OCI-LY1 (cell line): ENCODE measurements at regions not wholly inside any gene's neighbourhood (a gene's known extent, or its start where the extent isn't known, plus 50 kb on each side); places are given as distances from the start of the nearest gene placed in this dataset.
"Not testable (repeated sequence)": the region's sequence is repeated elsewhere in the genome, so short reads cannot be mapped to it uniquely, and the experiment has no call there.

ENCODE experiments used
- H2AFZ ChIP-seq: fragments of 200-600 bp; sonication (generic), shearing (Covaris generic); 2 replicates; pipeline ENCODE4 v1.6.0; 2014; ENCODE audit warnings: antibody characterized with exemption, mild to moderate bottlenecking, low read length
- H3F3A ChIP-seq: fragments of 200-600 bp; sonication (generic), shearing (Covaris generic); 2 replicates; pipeline ENCODE4 v1.6.0; 2014; ENCODE audit warnings: mild to moderate bottlenecking, antibody characterized with exemption, low read length, moderate library complexity; ENCODE audit not compliant: insufficient read depth
- H3K27ac ChIP-seq: fragments of 200-600 bp; sonication (generic); 2 replicates; pipeline ENCODE4 v1.5.1; 2014; ENCODE audit warnings: low read length, mixed run types, mild to moderate bottlenecking, low read depth; ENCODE audit not compliant: poor library complexity, severe bottlenecking
- H3K27me3 ChIP-seq: fragments of 200-600 bp; sonication (generic); 2 replicates; pipeline ENCODE4 v1.6.0; 2014; ENCODE audit warnings: antibody characterized with exemption, mild to moderate bottlenecking, low read length, moderate library complexity; ENCODE audit not compliant: insufficient read depth
- H3K36me3 ChIP-seq: fragments of 200-600 bp; sonication (generic); 2 replicates; pipeline ENCODE4 v1.6.1; 2014; ENCODE audit warnings: mild to moderate bottlenecking, antibody characterized with exemption, low read length, moderate library complexity, mixed read lengths; ENCODE audit not compliant: insufficient read depth
- H3K4me1 ChIP-seq: fragments of 200-600 bp; sonication (generic); 2 replicates; pipeline ENCODE4 v1.5.1; 2014; ENCODE audit warnings: mild to moderate bottlenecking, low read length, moderate library complexity; ENCODE audit not compliant: insufficient read depth, severe bottlenecking
- H3K4me2 ChIP-seq: fragments of 200-600 bp; sonication (generic), shearing (Covaris generic); 2 replicates; pipeline ENCODE4 v1.6.1; 2014; ENCODE audit warnings: low read length
- H3K4me3 ChIP-seq: fragments of 200-600 bp; sonication (generic); 2 replicates; pipeline ENCODE4 v1.5.1; 2014; ENCODE audit warnings: low read length, low read depth, mild to moderate bottlenecking, mixed read lengths; ENCODE audit not compliant: poor library complexity, severe bottlenecking
- H3K79me2 ChIP-seq: fragments of 200-600 bp; shearing (Covaris generic); 2 replicates; pipeline ENCODE4 v1.6.1; 2016; ENCODE audit warnings: mixed run types, low read length, mixed read lengths; ENCODE audit not compliant: insufficient read depth
- H3K9ac ChIP-seq: fragments of 200-600 bp; sonication (generic), shearing (Covaris generic); 2 replicates; pipeline ENCODE4 v1.6.1; 2014; ENCODE audit warnings: mild to moderate bottlenecking, low read length, mixed read lengths
- H3K9me2 ChIP-seq: fragments of 200-600 bp; sonication (generic), shearing (Covaris generic); 2 replicates; pipeline ENCODE4 v1.6.1; 2014; ENCODE audit warnings: low read depth, mild to moderate bottlenecking, low read length, mixed read lengths
- H3K9me3 ChIP-seq: fragments of 200-600 bp; shearing (Covaris generic); 2 replicates; pipeline ENCODE4 v1.6.1; 2014; ENCODE audit warnings: low read length, mixed read lengths
- H4K20me1 ChIP-seq: fragments of 200-600 bp; sonication (generic), shearing (Covaris generic); 2 replicates; pipeline ENCODE4 v1.6.0; 2016; ENCODE audit warnings: mild to moderate bottlenecking, low read length; ENCODE audit not compliant: insufficient read depth
- CTCF ChIP-seq: fragments of 200-600 bp; sonication (generic), shearing (Covaris generic); IDR thresholded peaks from 2 replicates; pipeline ENCODE4 v1.5.1; 2017; ENCODE audit warnings: mild to moderate bottlenecking, antibody characterized with exemption, low read length, moderate library complexity, mixed read lengths
- EZH2 ChIP-seq: fragments of 200-600 bp; sonication (generic), shearing (Covaris generic); IDR thresholded peaks from 2 replicates; pipeline ENCODE4 v1.8.0; 2017; ENCODE audit warnings: borderline replicate concordance, mixed run types, mild to moderate bottlenecking, antibody characterized with exemption, low read length, moderate library complexity, mixed read lengths

- H3K9me2 ChIP-seq = no peaks in the 10 kb centered on the region
- no peak for TF ChIP-seq CTCF
- no peak for TF ChIP-seq EZH2
- peaks cover 6% of the 10 kb centered on the region; the same call in 1 of the 2 replicates for H3K9me3 ChIP-seq
- no peak overlapping the region for H3K4me2 ChIP-seq
- no peaks in the 10 kb centered on the region for H3K79me2 ChIP-seq
- no peak overlapping the region for H3K27ac ChIP-seq
- no peaks in the 10 kb centered on the region for H3K27me3 ChIP-seq
- H3K9ac ChIP-seq = no peak overlapping the region
- H2AFZ ChIP-seq = peak overlapping the region; percentile 23; the same call in 1 of the 2 replicates
- no peaks in the 10 kb centered on the region for H3K4me1 ChIP-seq
- no peaks in the 10 kb centered on the region for H4K20me1 ChIP-seq
- no peak overlapping the region for H3K4me3 ChIP-seq
- no peaks in the 10 kb centered on the region for H3F3A ChIP-seq
- no peaks in the 10 kb centered on the region for H3K36me3 ChIP-seq
Measured at GRCh38 chr4:181020456-181020855, 1222.7 kb upstream of the TENM3 start.

GRCh38 chr4:181021213-181021612 lies 1222.0 kb upstream of the TENM3 start:
- H3K36me3 ChIP-seq = no peaks in the 10 kb centered on the region
- H3K9ac ChIP-seq = no peak overlapping the region
- peaks cover 6% of the 10 kb centered on the region; the same call in 1 of the 2 replicates for H3K9me3 ChIP-seq
- H3K4me3 ChIP-seq = no peak overlapping the region
- H2AFZ ChIP-seq = no peak overlapping the region
- H4K20me1 ChIP-seq = no peaks in the 10 kb centered on the region
- no peaks in the 10 kb centered on the region for H3K27me3 ChIP-seq
- no peaks in the 10 kb centered on the region for H3K4me1 ChIP-seq
- no peak overlapping the region for H3K4me2 ChIP-seq
- TF ChIP-seq EZH2 = no peak
- no peak for TF ChIP-seq CTCF
- H3K9me2 ChIP-seq = no peaks in the 10 kb centered on the region
- H3K27ac ChIP-seq = no peak overlapping the region
- H3F3A ChIP-seq = no peaks in the 10 kb centered on the region
- no peaks in the 10 kb centered on the region for H3K79me2 ChIP-seq

- H3K27me3 ChIP-seq, H3F3A ChIP-seq, H3K36me3 ChIP-seq, H3K9ac ChIP-seq, H3K79me2 ChIP-seq, H3K9me3 ChIP-seq, H3K4me2 ChIP-seq, H3K4me3 ChIP-seq, H2AFZ ChIP-seq, H3K4me1 ChIP-seq, H3K9me2 ChIP-seq, H3K27ac ChIP-seq, H4K20me1 ChIP-seq: not testable (repeated sequence)
Measured at GRCh38 chr4:181030135-181030921, 1212.9 kb upstream of the TENM3 start.

GRCh38 chr4:181030961-181031360 lies 1212.2 kb upstream of the TENM3 start:
- TF ChIP-seq CTCF (no peak), EZH2 (no peak)
- no peaks in the 10 kb centered on the region for H3K79me2 ChIP-seq
- no peaks in the 10 kb centered on the region for H3F3A ChIP-seq
- no peaks in the 10 kb centered on the region for H3K4me1 ChIP-seq
- H3K9me2 ChIP-seq = no peaks in the 10 kb centered on the region
- no peaks in the 10 kb centered on the region for H4K20me1 ChIP-seq
- H3K36me3 ChIP-seq = no peaks in the 10 kb centered on the region
- no peak overlapping the region for H3K4me3 ChIP-seq
- H3K4me2 ChIP-seq = no peak overlapping the region
- H3K27ac ChIP-seq = no peak overlapping the region
- H3K9ac ChIP-seq = no peak overlapping the region
- H2AFZ ChIP-seq = no peak overlapping the region
- H3K27me3 ChIP-seq = no peaks in the 10 kb centered on the region
- no peaks in the 10 kb centered on the region for H3K9me3 ChIP-seq
